HepG2 (cell line): ENCODE measurements at regions not wholly inside any gene's neighbourhood (a gene's known extent, or its start where the extent isn't known, plus 50 kb on each side); places are given as distances from the start of the nearest gene placed in this dataset.

Source experiments
- ATAC-seq: fragments of 200-7000 bp; cut with Tn5 transposase; 3 replicates; pipeline ENCODE4 v1.9.1; 2020; ENCODE audit warnings: mild to moderate bottlenecking, moderate library complexity
- BruUV-seq: library from RNA; stranded (reverse); fragments of 400-500 nt; replicated peaks from 2 replicates; lab custom pipeline; 2021; lab: Mats Ljungman, UMichigan
- CTCF ChIA-PET: fragments of 300-600 bp; formaldehyde crosslinking; extraction: SDS; loops from one replicate; lab custom pipeline; 2021; ENCODE audit warnings: low total read pairs, inconsistent platforms, low intra/inter-chr PET ratio; lab: Yijun Ruan, JAX
- POLR2A ChIA-PET: fragments of 350-600 bp; sonication (Branson Sonifier 250); formaldehyde crosslinking; loops from one replicate; lab custom pipeline; 2020; ENCODE audit warnings: antibody characterized with exemption, inconsistent platforms; lab: Yijun Ruan, JAX
- DNase-seq: peaks from one replicate; pipeline ENCODE4 v3.0.0-alpha.2; 2015; ENCODE audit warnings: low spot score
- FAIRE-seq: peaks from 3 replicates; lab custom pipeline; 2011; peaks lifted over from hg19 to GRCh38; lab: Jason Lieb, UNC
- H2AFZ ChIP-seq: one replicate; pipeline ENCODE4 v1.6.1; 2011; ENCODE audit warnings: low read length, inconsistent platforms
- H3K27ac ChIP-seq: fragments of 300-600 bp; 3 replicates; pipeline ENCODE4 v1.8.0; 2011; ENCODE audit warnings: mixed run types, mild to moderate bottlenecking, mixed read lengths, low read length, inconsistent platforms; ENCODE audit not compliant: insufficient read depth; ENCODE audit errors: extremely low read length
- H3K27me3 ChIP-seq, 2 experiments: fragments of 200-600 bp in 1 of 2; 2 replicates in 1 of 2; 3 replicates in 1 of 2; pipeline versions ENCODE4 v1.6.0 to v1.8.0; 2011; ENCODE audit warnings: low read length in 2 of 2, mild to moderate bottlenecking in 2 of 2, moderate library complexity in 2 of 2, inconsistent platforms in 1 of 2; ENCODE audit not compliant: insufficient read depth in 2 of 2, control insufficient read depth in 1 of 2
- H3K36me3 ChIP-seq, 2 experiments: fragments of 200-600 bp in 1 of 2; replicated peaks in 1 of 2; 2 replicates in 1 of 2; 3 replicates in 1 of 2; pipeline versions ENCODE4 v1.5.1 to v1.8.0; 2011; ENCODE audit warnings: low read length in 2 of 2, inconsistent platforms in 1 of 2; ENCODE audit not compliant: insufficient read depth in 2 of 2, control insufficient read depth in 1 of 2
- H3K4me1 ChIP-seq: 2 replicates; pipeline ENCODE4 v1.5.1; 2012; ENCODE audit warnings: low read length, inconsistent platforms; ENCODE audit not compliant: insufficient read depth
- H3K4me2 ChIP-seq: 2 replicates; pipeline ENCODE4 v1.6.0; 2011; ENCODE audit warnings: low read depth, low read length, inconsistent platforms
- H3K4me3 ChIP-seq, 3 experiments: fragments of 200-600 bp in 1 of 3; sonication (generic), shearing (Covaris generic) in 1 of 3; replicated peaks in 1 of 3; 2 replicates each; pipeline ENCODE4 v1.5.1; 2011 to 2016; ENCODE audit warnings: low read length in 3 of 3, inconsistent platforms in 2 of 3, low read depth in 2 of 3, mild to moderate bottlenecking in 2 of 3, control low read depth in 1 of 3, mixed read lengths in 1 of 3; ENCODE audit not compliant: insufficient read depth in 1 of 3
- H3K79me2 ChIP-seq: one replicate; pipeline ENCODE4 v1.6.1; 2011; ENCODE audit warnings: low read length, inconsistent platforms; ENCODE audit not compliant: insufficient read depth
- H3K9ac ChIP-seq: 2 replicates; pipeline ENCODE4 v1.6.0; 2011; ENCODE audit warnings: mild to moderate bottlenecking, low read depth, low read length, inconsistent platforms; ENCODE audit not compliant: insufficient read depth
- H3K9me3 ChIP-seq: 2 replicates; pipeline ENCODE4 v1.5.1; 2012; ENCODE audit warnings: mild to moderate bottlenecking, low read length
- H4K20me1 ChIP-seq: 2 replicates; pipeline ENCODE4 v1.6.0; 2011; ENCODE audit warnings: inconsistent platforms, mild to moderate bottlenecking, low read length, moderate library complexity; ENCODE audit not compliant: insufficient read depth
- CCAR2 ChIP-seq: fragments of 200-400 bp; formaldehyde crosslinking; optimal IDR thresholded peaks from 2 replicates; pipeline ENCODE3; 2018; ENCODE audit warnings: low read depth, mild to moderate bottlenecking, low read length, moderate library complexity
- SKI ChIP-seq: fragments of 450-650 bp; IDR thresholded peaks from one replicate; pipeline ENCODE4 v1.6.1; 2018; ENCODE audit warnings: mild to moderate bottlenecking; ENCODE audit not compliant: partially characterized antibody
- ZNF318 ChIP-seq: sonication (generic); formaldehyde crosslinking; IDR thresholded peaks from 2 replicates; pipeline ENCODE4 v1.4.0; 2020; ENCODE audit warnings: mild to moderate bottlenecking, missing genetic modification reagents
- WGBS: methylation state at CpG from one replicate; pipeline ENCODE4 v1.1.6; 2017; ENCODE audit warnings: low lambda C conversion rate; 5-methylcytosine and 5-hydroxymethylcytosine counted together
- in situ Hi-C: cut with HindIII; loops from 2 replicates; pipeline ENCODE4 v1.10.0; 2017; ENCODE audit warnings: low pct_unique_long_range_greater_than_20kb; ENCODE audit not compliant: extremely low pct_ligation_motif_present
- intact Hi-C: fragments of 100-400 bp; cut with micrococcal nuclease; formaldehyde crosslinking; loops from one replicate; pipeline ENCODE4 v1.10.0; 2022; ENCODE audit not compliant: unreplicated experiment
- TF ChIP-seq, protein P1 (sequence below), 2 experiments: sonication (generic) in 1 of 2; formaldehyde crosslinking in 1 of 2; IDR thresholded peaks; 2 replicates each; pipeline versions ENCODE4 v1.4.0 to v1.6.1; 2018 to 2020; ENCODE audit warnings: missing genetic modification reagents in 2 of 2, borderline replicate concordance in 1 of 2, low read depth in 1 of 2, mild to moderate bottlenecking in 1 of 2, missing biosample characterization in 1 of 2
- TF ChIP-seq, protein P2 (sequence below): sonication (generic); formaldehyde crosslinking; IDR thresholded peaks from 2 replicates; pipeline ENCODE4 v1.9.0; 2022; ENCODE audit warnings: missing genetic modification reagents, mild to moderate bottlenecking, borderline replicate concordance

GRCh38 chr3:106438887-106439286 lies 570.1 kb upstream of the CBLB start:
- ATAC-seq (no peak), DNase-seq (no peak), FAIRE-seq (no peak)
- Histone ChIP-seq H3K27me3 (no peaks in the 10 kb centered on the region), H3K36me3 (no peaks in the 10 kb centered on the region), H3K79me2 (no peaks in the 10 kb centered on the region), H3K9ac (no peak overlapping the region), H3K27ac (no peak overlapping the region), H3K4me2 (no peak overlapping the region), H4K20me1 (no peaks in the 10 kb centered on the region), H2AFZ (no peak overlapping the region), H3K4me1 (no peaks in the 10 kb centered on the region), H3K9me3 (no peaks in the 10 kb centered on the region), H3K4me3 (no peak overlapping the region)
- ChIA-PET POLR2A (no interaction called here), CTCF (no interaction called here)
- intact Hi-C loops: no loop called here
- 45% methylated on average over 1 of the region's 1 CpG for WGBS
- BruUV-seq: no TSS peak
- in situ Hi-C loops: no loop called here
- TF ChIP-seq, protein P1, sequence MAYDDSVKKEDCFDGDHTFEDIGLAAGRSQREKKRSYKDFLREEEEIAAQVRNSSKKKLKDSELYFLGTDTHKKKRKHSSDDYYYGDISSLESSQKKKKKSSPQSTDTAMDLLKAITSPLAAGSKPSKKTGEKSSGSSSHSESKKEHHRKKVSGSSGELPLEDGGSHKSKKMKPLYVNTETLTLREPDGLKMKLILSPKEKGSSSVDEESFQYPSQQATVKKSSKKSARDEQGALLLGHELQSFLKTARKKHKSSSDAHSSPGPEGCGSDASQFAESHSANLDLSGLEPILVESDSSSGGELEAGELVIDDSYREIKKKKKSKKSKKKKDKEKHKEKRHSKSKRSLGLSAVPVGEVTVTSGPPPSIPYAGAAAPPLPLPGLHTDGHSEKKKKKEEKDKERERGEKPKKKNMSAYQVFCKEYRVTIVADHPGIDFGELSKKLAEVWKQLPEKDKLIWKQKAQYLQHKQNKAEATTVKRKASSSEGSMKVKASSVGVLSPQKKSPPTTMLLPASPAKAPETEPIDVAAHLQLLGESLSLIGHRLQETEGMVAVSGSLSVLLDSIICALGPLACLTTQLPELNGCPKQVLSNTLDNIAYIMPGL (CRISPR knock-in tag; IDR thresholded peaks at IDR 0.05; ENCODE audit: borderline replicate concordance in 1 of 2, low read depth in 1 of 2): no peak
- TF ChIP-seq, protein P2, sequence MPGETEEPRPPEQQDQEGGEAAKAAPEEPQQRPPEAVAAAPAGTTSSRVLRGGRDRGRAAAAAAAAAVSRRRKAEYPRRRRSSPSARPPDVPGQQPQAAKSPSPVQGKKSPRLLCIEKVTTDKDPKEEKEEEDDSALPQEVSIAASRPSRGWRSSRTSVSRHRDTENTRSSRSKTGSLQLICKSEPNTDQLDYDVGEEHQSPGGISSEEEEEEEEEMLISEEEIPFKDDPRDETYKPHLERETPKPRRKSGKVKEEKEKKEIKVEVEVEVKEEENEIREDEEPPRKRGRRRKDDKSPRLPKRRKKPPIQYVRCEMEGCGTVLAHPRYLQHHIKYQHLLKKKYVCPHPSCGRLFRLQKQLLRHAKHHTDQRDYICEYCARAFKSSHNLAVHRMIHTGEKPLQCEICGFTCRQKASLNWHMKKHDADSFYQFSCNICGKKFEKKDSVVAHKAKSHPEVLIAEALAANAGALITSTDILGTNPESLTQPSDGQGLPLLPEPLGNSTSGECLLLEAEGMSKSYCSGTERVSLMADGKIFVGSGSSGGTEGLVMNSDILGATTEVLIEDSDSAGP: no peak
- TF ChIP-seq SKI: no peak
- no peak for TF ChIP-seq CCAR2
- no peak for TF ChIP-seq ZNF318 (CRISPR knock-in tag)
